Activated CD8-positive, alpha-beta memory T cell treated with anti-CD3 and anti-CD28 coated beads, Interleukin-2, amount 50 U/mL, for 24 hours (primary cell): ENCODE measurements at regions not wholly inside any gene's neighbourhood (a gene's known extent, or its start where the extent isn't known, plus 50 kb on each side); places are given as distances from the start of the nearest gene placed in this dataset.
"Not testable (repeated sequence)": the region's sequence is repeated elsewhere in the genome, so short reads cannot be mapped to it uniquely, and the experiment has no call there.

Source experiments
- DNase-seq: peaks from one replicate; pipeline ENCODE4 v3.0.0-alpha.2; 2020; ENCODE audit errors: extremely low read depth

GRCh38 chr16:18152832-18153231 is 183.7 kb downstream of the NPIPA8 start:
- DNase-seq: not testable (repeated sequence)

DNA sequence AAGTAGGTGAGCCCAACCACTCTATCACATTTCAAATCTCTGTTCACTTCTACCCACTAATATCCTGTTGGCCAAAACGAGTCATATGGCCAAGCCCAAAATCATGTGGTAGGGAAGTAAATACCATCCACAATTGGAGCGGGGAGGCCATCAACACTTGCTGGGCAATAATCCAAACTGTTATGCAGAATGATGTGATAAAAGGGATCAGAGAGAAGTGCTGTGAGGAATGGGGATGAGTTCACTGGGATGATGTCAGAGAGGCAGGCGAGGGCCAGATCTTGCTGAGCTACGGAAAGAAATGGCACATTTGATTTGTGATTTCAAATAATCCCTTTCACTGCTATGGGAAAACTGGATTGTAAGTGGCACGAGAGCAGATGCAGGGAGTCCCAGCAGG is 188.4 kb downstream of the NPIPA8 start:
- DNase-seq: not testable (repeated sequence)

DNA sequence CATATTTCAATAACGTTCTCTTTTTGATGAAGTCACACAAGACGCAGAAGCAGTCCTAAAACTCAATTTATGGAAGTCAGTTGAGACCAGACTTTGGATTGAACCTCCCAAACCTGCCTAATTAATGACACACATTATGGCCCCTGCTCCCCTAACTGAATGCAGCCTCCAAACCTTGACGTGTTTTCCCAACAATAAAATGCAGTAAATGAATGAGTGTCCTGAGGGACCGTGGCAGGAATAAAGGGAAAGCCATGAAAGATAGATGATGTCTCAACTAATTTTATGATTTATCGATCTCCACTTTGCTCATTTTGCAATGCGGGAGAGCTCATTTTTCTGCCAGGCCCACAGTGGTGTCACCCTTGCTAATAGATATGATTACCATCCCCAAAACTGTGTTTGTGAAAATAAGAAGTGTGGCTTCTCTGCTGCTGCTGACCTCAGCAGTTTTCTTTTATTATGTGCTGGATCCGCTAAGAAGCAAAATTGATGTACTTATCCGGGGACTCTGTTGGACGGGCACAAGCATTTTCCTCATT is 189.9 kb downstream of the NPIPA8 start:
- not testable (repeated sequence) for DNase-seq

- not testable (repeated sequence) for DNase-seq
Observed at GRCh38 chr16:18142066-18142465, 194.5 kb downstream of the NPIPA8 start.

DNA sequence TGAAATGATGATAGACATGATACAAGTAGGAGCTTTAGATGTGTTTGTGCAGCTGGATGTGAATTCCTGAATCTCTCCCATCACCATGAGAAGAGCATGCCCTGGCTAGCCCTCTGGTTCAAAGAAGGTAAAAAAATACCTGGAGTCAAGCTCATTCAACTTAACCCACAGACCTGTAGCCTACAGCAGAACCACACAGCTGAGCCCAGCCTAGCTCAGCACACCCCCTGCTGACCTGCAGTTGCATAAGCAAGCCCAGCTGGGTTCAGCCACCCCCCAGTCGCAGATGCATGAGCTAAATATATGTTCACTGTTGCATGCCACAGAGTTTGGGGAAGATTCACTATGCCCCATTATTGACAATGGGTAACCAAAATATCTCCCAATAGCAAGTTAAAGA is 200.2 kb downstream of the NPIPA8 start:
- DNase-seq: not testable (repeated sequence)

DNA sequence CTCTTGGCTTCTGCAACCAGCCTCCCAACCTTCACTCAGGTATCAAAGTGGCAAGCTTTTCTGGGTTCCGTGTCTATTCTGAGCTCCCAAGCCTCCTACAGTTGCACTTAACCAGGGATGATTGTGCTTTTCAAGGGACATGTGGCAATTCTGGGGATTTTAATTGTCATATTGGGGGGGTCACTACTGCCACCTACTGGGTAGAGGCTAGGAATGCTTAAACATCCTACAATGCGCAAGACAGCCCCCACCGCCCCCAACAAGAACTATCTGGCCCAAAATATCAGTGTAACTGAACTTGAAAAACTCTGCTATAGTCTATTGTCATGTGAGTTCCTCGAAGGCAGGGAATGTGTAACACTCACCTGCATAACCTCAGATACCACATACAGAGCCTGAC is 201.5 kb downstream of the NPIPA8 start:
- DNase-seq: not testable (repeated sequence)

DNA sequence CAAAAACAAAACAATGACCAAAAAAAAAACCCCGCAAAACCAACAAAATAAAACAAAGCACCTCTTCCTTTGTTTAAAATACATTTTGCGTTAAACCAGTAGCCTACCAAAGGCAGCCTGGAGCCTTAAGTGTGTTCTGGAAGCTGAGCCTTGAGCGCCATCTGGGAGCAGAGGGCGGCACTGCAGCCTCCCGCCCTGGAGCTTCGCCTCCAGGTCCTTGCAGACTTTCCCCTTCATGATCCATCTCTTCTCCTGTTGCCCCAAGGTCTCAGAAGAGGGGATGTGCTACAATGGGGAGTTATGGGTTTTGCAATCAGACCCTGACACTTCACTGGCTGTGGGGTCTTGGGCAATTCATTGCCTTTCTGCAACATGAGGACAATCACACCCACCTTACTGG is 204.9 kb downstream of the NPIPA8 start:
- not testable (repeated sequence) for DNase-seq

- DNase-seq: not testable (repeated sequence)
Observed at GRCh38 chr16:18130478-18131120, 205.9 kb downstream of the NPIPA8 start.

- DNase-seq: not testable (repeated sequence)
Observed at GRCh38 chr16:18127033-18127432, 209.5 kb downstream of the NPIPA8 start.

GRCh38 chr16:18119092-18119491 is 217.4 kb downstream of the NPIPA8 start:
- DNase-seq: not testable (repeated sequence)

- DNase-seq: not testable (repeated sequence)
Observed at GRCh38 chr16:18118684-18119083, 217.9 kb downstream of the NPIPA8 start.

DNA sequence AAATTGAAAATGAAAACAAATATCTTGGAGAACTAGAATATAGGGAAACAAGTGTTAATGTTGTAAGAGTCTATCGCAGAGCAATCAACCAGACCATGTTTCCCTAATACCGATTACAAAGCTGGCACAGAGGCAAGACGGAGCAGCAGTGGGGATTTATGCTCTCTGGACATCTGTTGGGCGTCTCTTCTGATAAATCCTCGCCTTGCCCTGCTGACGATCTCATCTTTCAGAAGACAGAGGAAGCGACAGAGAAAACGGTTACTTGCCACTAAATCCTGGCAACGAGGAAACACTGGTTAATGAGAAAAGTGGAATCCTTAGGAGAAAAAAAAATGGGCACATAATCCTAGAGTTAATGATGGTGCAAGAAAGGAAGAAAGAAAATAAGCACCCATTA is 218.5 kb downstream of the NPIPA8 start:
- not testable (repeated sequence) for DNase-seq

DNA sequence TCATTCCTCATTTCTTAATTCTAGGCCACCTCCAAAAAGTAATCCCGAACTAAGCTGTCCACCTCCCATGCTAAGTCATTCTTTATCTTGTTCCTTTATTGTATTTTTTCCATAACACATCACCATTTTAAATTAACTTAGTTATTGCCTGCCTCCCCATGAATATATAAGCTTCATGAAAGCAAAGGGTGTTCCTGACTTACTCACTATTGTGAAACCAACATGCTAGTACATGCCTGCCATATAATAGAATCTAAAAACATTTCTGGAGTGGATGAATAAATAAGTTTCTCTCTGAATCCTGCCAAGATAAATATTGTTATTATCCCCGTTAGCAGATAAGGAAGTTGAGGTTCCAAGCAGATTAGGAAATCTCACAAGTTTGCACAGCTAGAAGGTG is 232.1 kb downstream of the NPIPA8 start:
- not testable (repeated sequence) for DNase-seq

GRCh38 chr16:18101077-18101476 is 235.5 kb downstream of the NPIPA8 start:
- not testable (repeated sequence) for DNase-seq

DNA sequence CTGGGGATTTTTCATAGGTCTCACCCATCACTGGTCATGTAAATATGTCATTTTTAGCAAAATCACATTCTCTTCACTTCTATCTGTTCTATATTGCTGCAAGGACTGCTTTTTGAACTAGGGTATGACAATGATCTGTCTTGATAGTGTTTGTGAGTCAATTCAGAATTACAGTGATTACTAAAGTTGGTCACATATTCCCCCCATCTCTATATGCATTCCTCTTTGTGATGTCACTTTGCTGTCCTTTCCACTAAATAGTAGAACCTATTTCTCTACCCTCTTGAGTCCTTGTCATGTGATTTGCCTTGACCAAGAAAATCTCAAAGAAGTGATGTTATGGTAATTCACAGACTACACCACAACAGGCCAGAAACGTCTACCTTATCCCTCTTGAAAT is 243.9 kb downstream of the NPIPA8 start:
- not testable (repeated sequence) for DNase-seq

DNA sequence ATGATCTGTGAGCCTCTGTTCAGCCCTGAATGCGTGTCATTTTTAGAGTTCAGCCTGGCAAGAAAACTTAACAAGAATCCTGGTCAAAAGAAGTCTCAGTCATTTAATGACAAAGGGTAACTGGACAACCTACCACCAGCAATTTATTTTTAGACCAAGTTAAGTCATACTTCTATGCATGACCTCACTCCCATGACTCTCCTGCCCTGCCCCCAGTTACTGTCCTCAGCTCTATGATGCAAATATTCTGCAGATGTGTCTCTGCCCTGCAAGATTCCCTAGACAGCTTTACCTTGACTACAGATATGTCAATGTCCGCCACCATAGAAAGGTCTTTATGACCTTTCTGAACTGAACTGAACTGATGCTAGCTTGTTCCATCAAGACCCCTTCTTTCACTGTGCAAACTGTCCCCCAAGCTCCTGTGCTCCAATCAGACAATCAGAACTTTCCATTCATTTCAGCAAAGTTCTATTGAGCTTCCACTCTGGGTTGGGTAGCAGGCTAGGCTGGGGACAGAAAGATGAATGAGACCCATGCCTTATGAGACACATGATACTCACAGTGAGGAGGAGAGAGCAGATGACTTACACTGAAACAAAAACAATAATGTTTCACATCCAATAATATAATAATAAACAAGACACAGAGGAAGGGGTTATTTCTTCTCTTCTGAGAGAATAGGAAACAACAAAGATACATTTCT is 255.7 kb downstream of the NPIPA8 start:
- DNase-seq: not testable (repeated sequence)

- DNase-seq: not testable (repeated sequence)
Observed at GRCh38 chr16:18077910-18078309, 258.6 kb downstream of the NPIPA8 start.

GRCh38 chr16:18072161-18072560 is 264.4 kb downstream of the NPIPA8 start:
- no peak for DNase-seq

DNA sequence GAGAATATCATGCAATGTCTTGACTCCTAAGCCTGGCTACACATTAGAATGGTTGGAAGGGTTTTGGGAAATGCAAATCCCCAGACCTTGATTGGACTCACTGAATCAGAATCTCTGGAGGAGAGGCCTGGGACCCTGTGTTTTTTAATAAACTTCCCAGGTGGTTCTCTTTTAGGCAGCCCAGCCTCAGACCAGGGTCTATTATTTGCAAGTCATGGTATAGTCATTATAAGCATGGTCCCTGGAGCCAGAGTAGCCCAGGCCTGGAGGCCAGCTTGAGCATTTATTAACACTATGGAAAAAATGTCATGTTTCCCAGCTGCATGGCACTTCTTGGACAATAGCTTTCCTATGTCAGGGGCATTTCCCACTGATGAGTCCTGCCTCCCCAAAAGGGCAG is 266.9 kb downstream of the NPIPA8 start:
- DNase-seq: no peak

DNA sequence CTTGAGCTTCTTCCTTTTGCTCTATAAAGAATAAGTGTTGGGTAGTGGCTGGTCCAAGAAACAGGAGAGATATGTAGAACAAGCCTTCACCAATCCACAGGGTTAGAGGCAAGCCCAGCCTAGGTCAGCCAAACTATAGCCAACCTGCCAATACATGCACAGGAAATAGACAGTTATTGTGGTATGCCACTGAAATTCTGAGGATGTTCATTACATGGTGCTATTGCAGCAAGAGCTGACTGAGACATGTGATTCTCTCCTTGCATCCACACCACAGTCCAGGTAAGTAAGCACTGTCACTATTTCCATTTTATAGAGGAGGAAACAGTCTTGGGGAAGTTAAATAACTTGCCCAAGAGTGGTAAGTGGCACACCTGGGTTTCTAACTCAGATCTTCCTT is 268.1 kb downstream of the NPIPA8 start:
- DNase-seq: no peak

- DNase-seq: no peak
Observed at GRCh38 chr16:18062713-18063112, 273.8 kb downstream of the NPIPA8 start.

- no peak for DNase-seq
Observed at GRCh38 chr16:18060351-18060750, 276.2 kb downstream of the NPIPA8 start.

DNA sequence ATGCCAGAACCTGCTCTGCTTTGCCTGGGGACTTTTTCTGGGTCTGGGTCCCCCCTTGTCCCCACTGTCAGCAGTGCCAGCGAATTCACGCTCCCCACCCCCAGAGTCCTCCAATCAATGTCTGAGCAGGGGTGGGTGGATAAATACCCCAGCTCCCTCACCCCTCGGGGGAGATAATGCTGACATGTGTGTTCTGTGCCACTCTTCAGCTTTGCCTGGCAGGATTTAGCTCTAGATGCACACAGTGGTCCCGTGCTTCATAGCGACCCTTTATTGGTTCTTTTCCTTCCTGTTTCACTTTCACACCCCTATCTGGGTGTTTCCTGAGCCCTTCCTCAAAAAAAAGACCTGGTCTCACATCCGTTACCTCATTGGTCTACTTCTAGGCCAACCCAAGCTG is 277.0 kb downstream of the NPIPA8 start:
- DNase-seq: no peak
